ENCODE measurements at regions not wholly inside any gene's neighbourhood (a gene's known extent, or its start where the extent isn't known, plus 50 kb on each side); places are given as distances from the start of the nearest gene placed in this dataset.

GRCh38 chr15:36278219-36278618 lies 301.2 kb upstream of the CDIN1 start:
- FAIRE-seq: no peak
- DNase-seq (ENCODE audit: low spot score in 2 of 2): no peak

GRCh38 chr15:36282821-36283220 lies 296.6 kb upstream of the CDIN1 start:
- DNase-seq (ENCODE audit: low spot score in 2 of 2) (no peak), FAIRE-seq (no peak)

- DNase-seq (ENCODE audit: low spot score in 2 of 2) (no peak), FAIRE-seq (no peak)
Measured at GRCh38 chr15:36284911-36285310, 294.5 kb upstream of the CDIN1 start.

- DNase-seq (ENCODE audit: low spot score in 2 of 2) (no peak), FAIRE-seq (no peak)
Measured at GRCh38 chr15:36291501-36291900, 287.9 kb upstream of the CDIN1 start.

GRCh38 chr15:36294359-36294758 lies 285.1 kb upstream of the CDIN1 start:
- DNase-seq (ENCODE audit: low spot score in 2 of 2): no peak
- FAIRE-seq: no peak

GRCh38 chr15:36301947-36302346 lies 277.5 kb upstream of the CDIN1 start:
- FAIRE-seq (no peak), DNase-seq (ENCODE audit: low spot score in 2 of 2) (no peak)

- FAIRE-seq (no peak), DNase-seq (ENCODE audit: low spot score in 2 of 2) (no peak)
Measured at GRCh38 chr15:36313021-36313420, 266.4 kb upstream of the CDIN1 start.

- FAIRE-seq: no peak
- DNase-seq (ENCODE audit: low spot score in 2 of 2): no peak
Measured at GRCh38 chr15:36313736-36314280, 265.6 kb upstream of the CDIN1 start.

- FAIRE-seq (peak; percentile 70), DNase-seq (ENCODE audit: low spot score in 2 of 2) (no peak)
Measured at GRCh38 chr15:36315649-36316048, 263.8 kb upstream of the CDIN1 start.

- DNase-seq (ENCODE audit: low spot score in 2 of 2) (no peak), FAIRE-seq (no peak)
Measured at GRCh38 chr15:36323615-36324014, 255.8 kb upstream of the CDIN1 start.

GRCh38 chr15:36325206-36325605 lies 254.2 kb upstream of the CDIN1 start:
- no peak for FAIRE-seq
- no peak for DNase-seq (ENCODE audit: low spot score in 2 of 2)

GRCh38 chr15:36329592-36329991 lies 249.8 kb upstream of the CDIN1 start:
- DNase-seq (ENCODE audit: low spot score in 2 of 2) (no peak), FAIRE-seq (no peak)

- no peak for FAIRE-seq
- DNase-seq (ENCODE audit: low spot score in 2 of 2): no peak
Measured at GRCh38 chr15:36330598-36330997, 248.8 kb upstream of the CDIN1 start.

- no peak for FAIRE-seq
- no peak for DNase-seq (ENCODE audit: low spot score in 2 of 2)
Measured at GRCh38 chr15:36331531-36332275, 247.7 kb upstream of the CDIN1 start.

- no peak for FAIRE-seq
Measured at GRCh38 chr15:36332301-36332700, 247.1 kb upstream of the CDIN1 start.

GRCh38 chr15:36332896-36333295 lies 246.5 kb upstream of the CDIN1 start:
- DNase-seq (ENCODE audit: low spot score in 2 of 2) (no peak), FAIRE-seq (no peak)

More at GRCh38 chr15:36332301-36332700, 247.1 kb upstream of the CDIN1 start:
- no peak for DNase-seq (ENCODE audit: low spot score in 2 of 2)

GRCh38 chr15:36334059-36334458 lies 245.4 kb upstream of the CDIN1 start:
- DNase-seq (ENCODE audit: low spot score in 2 of 2) (no peak), FAIRE-seq (no peak)

- no peak for FAIRE-seq
- DNase-seq (ENCODE audit: low spot score in 2 of 2): no peak
Measured at GRCh38 chr15:36335224-36335623, 244.2 kb upstream of the CDIN1 start.

- no peak for FAIRE-seq
- DNase-seq (ENCODE audit: low spot score in 2 of 2): no peak
Measured at GRCh38 chr15:36335659-36336058, 243.8 kb upstream of the CDIN1 start.

- no peak for FAIRE-seq
Measured at GRCh38 chr15:36344887-36345286, 234.5 kb upstream of the CDIN1 start.

GRCh38 chr15:36347272-36347858 lies 232.1 kb upstream of the CDIN1 start:
- DNase-seq (ENCODE audit: low spot score in 2 of 2) (no peak), FAIRE-seq (no peak)

More at GRCh38 chr15:36344887-36345286, 234.5 kb upstream of the CDIN1 start:
- no peak for DNase-seq (ENCODE audit: low spot score in 2 of 2)

- DNase-seq (ENCODE audit: low spot score in 2 of 2) (no peak), FAIRE-seq (no peak)
Measured at GRCh38 chr15:36356466-36356865, 223.0 kb upstream of the CDIN1 start.

All from frontal cortex (tissue), 3 donors.